Epithelial cell of proximal tubule (primary cell): ENCODE measurements at regions not wholly inside any gene's neighbourhood (a gene's known extent, or its start where the extent isn't known, plus 50 kb on each side); places are given as distances from the start of the nearest gene placed in this dataset.
"Not testable (repeated sequence)": the region's sequence is repeated elsewhere in the genome, so short reads cannot be mapped to it uniquely, and the experiment has no call there.

Source experiments
- DNase-seq: peaks from one replicate; pipeline ENCODE4 v3.0.0-alpha.2; 2011; ENCODE audit warnings: low read depth
- H3K4me3 ChIP-seq: 2 replicates; pipeline ENCODE4 v1.5.1; 2011; ENCODE audit warnings: low read depth, mild to moderate bottlenecking, low read length
- CTCF ChIP-seq: conservative IDR thresholded peaks from 2 replicates; pipeline ENCODE4 v1.5.1; 2012; ENCODE audit warnings: low read depth, mild to moderate bottlenecking, low read length

GRCh38 chr7:112981966-112982365 is 104.7 kb downstream of the GPR85 start:
- no peak for DNase-seq

GRCh38 chr7:112979055-112979454 is 107.6 kb downstream of the GPR85 start:
- H3K4me3 ChIP-seq, DNase-seq: not testable (repeated sequence)

More at GRCh38 chr7:112981966-112982365, 104.7 kb downstream of the GPR85 start:
- H3K4me3 ChIP-seq, result no peak overlapping the region
- no peak for TF ChIP-seq CTCF

DNA sequence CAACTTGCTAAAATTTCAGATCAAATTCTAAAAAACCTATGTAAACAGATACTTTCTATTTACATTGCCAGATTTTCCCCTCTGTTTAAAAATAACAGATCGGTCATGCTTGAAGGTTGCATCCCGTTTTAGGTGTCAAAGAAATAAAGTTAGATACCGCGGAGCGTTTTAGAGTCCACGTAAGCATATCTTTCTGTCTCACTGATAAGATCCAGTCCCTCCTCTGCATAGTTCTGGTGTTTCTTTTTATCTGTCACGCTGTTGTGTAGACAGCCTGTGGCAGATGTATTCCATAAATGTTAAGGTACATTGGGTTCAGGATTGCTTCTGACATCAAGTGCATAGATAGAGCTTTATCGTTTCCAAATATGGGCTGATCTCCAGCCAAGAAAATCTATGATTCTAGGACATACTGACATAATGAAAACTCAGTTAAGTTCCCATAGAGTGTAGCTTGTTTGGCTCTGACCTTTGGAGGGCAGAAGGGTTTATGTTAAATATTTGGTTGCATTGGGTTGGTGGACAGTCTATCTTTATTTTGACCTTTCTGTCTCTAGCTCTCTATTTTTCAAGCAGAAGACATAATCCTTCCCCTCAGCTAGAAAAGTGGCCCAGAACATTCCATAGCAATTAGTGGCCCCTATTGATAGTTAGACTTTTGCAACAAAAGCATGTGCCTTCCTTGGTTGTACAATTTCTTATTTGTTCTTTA is 109.2 kb downstream of the GPR85 start:
- H3K4me3 ChIP-seq, DNase-seq: not testable (repeated sequence)

GRCh38 chr7:112970771-112971170 is 115.9 kb downstream of the GPR85 start:
- H3K4me3 ChIP-seq, result no peak overlapping the region
- peak; percentile 35 for TF ChIP-seq CTCF
- no peak for DNase-seq

DNA sequence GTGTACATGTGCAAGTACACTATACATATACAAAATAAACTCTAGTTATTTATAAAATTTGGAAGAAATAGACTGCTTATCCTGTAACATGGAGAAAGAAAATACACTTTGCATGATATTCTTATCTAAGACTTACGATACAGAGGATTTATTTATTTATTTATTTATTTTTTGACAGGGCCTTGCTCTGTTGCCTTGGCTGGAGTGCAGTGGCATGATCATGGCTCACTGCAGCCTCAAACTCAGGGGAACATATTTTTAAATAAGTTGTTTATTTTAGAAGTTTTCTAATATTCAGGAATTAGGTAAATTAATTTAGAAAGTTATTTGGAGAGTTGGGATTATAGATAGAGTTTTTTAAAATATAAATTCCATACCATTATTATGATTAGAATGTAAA is 116.7 kb downstream of the GPR85 start:
- TF ChIP-seq CTCF, result no peak
- DNase-seq, result no peak
- H3K4me3 ChIP-seq, result no peak overlapping the region

GRCh38 chr7:112965506-112965905 is 121.1 kb downstream of the GPR85 start:
- no peak for TF ChIP-seq CTCF
- no peak for DNase-seq
- no peak overlapping the region for H3K4me3 ChIP-seq

DNA sequence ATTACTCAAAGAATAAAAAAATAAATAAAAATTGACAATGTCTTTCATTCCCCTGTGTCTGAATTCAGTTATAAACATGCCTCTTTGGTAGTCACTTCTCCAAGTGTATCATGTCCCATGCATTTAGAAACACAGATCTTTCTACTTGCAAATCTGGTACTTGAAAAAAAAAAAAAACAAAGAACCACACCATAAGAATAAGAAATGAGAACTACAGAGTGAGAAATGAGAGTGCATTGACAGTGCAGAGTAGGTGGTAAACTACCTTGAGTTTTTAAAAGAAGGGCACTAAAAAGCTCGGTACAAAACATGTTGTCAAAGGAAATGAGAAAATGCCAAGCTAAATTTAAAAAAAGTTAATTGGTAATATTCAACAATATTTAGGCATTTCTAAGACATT is 123.0 kb downstream of the GPR85 start:
- no peak for TF ChIP-seq CTCF
- no peak for DNase-seq
- no peak overlapping the region for H3K4me3 ChIP-seq

- no peak for DNase-seq
- H3K4me3 ChIP-seq, result no peak overlapping the region
- TF ChIP-seq CTCF, result no peak
Observed at GRCh38 chr7:112962815-112963214, 123.8 kb downstream of the GPR85 start.
